ENCODE measurements at regions not wholly inside any gene's neighbourhood (a gene's known extent, or its start where the extent isn't known, plus 50 kb on each side); places are given as distances from the start of the nearest gene placed in this dataset.
A peak's percentile ranks its signal among the peaks of the same experiment; 100 is the strongest.

- no peak for DNase-seq (ENCODE audit: extremely low read depth, low read depth)
- no peak for TF ChIP-seq CTCF (IDR thresholded peaks at IDR 0.05; ENCODE audit: low read depth, low read length)
Measured at GRCh38 chr4:180940680-180941079, 1302.5 kb upstream of the TENM3 start.

GRCh38 chr4:180942367-180942916 is 1300.8 kb upstream of the TENM3 start:
- no peak for TF ChIP-seq CTCF (IDR thresholded peaks at IDR 0.05; ENCODE audit: low read depth, low read length)
- DNase-seq (ENCODE audit: extremely low read depth, low read depth): no peak

GRCh38 chr4:180946188-180946587 is 1297.0 kb upstream of the TENM3 start:
- no peak for DNase-seq (ENCODE audit: extremely low read depth, low read depth)
- no peak for TF ChIP-seq CTCF (IDR thresholded peaks at IDR 0.05; ENCODE audit: low read depth, low read length)

GRCh38 chr4:180947425-180947824 is 1295.8 kb upstream of the TENM3 start:
- TF ChIP-seq CTCF (IDR thresholded peaks at IDR 0.05; ENCODE audit: low read depth, low read length): peak; percentile 41
- DNase-seq (ENCODE audit: extremely low read depth, low read depth): no peak

GRCh38 chr4:180949424-180950213 is 1293.6 kb upstream of the TENM3 start:
- TF ChIP-seq CTCF (IDR thresholded peaks at IDR 0.05; ENCODE audit: low read depth, low read length): no peak
- no peak for DNase-seq (ENCODE audit: extremely low read depth, low read depth)

GRCh38 chr4:180950377-180950776 is 1292.8 kb upstream of the TENM3 start:
- TF ChIP-seq CTCF (IDR thresholded peaks at IDR 0.05; ENCODE audit: low read depth, low read length): no peak
- no peak for DNase-seq (ENCODE audit: extremely low read depth, low read depth)

GRCh38 chr4:180951312-180951711 is 1291.9 kb upstream of the TENM3 start:
- DNase-seq (ENCODE audit: extremely low read depth, low read depth): no peak
- no peak for TF ChIP-seq CTCF (IDR thresholded peaks at IDR 0.05; ENCODE audit: low read depth, low read length)
